ENCODE measurements at regions not wholly inside any gene's neighbourhood (a gene's known extent, or its start where the extent isn't known, plus 50 kb on each side); places are given as distances from the start of the nearest gene placed in this dataset.

GRCh38 chr14:100441271-100441947 is 118.3 kb downstream of the SLC25A47 start:
- peaks cover 21% of the 10 kb centered on the region for H3K4me1 Mint-ChIP-seq
- H3K36me3 Mint-ChIP-seq: no peaks in the 10 kb centered on the region
- no peaks in the 10 kb centered on the region for H3K27me3 Mint-ChIP-seq (ENCODE audit: low read depth)
- no peak for TF ChIP-seq CTCF (IDR thresholded peaks at IDR 0.05; ENCODE audit: unreplicated experiment)
- H3K4me3 Mint-ChIP-seq: no peak overlapping the region
- H3K27ac Mint-ChIP-seq: no peak overlapping the region
- no peak for DNase-seq (ENCODE audit: low spot score in 2 of 2, unreplicated experiment in 2 of 2)
- no peaks in the 10 kb centered on the region for H3K9me3 Mint-ChIP-seq

- peaks cover 21% of the 10 kb centered on the region for H3K4me1 Mint-ChIP-seq
- TF ChIP-seq CTCF (IDR thresholded peaks at IDR 0.05; ENCODE audit: unreplicated experiment): no peak
- DNase-seq (ENCODE audit: low spot score in 2 of 2, unreplicated experiment in 2 of 2): no peak
- no peaks in the 10 kb centered on the region for H3K9me3 Mint-ChIP-seq
- no peaks in the 10 kb centered on the region for H3K36me3 Mint-ChIP-seq
- H3K27ac Mint-ChIP-seq: no peak overlapping the region
- H3K27me3 Mint-ChIP-seq (ENCODE audit: low read depth): no peaks in the 10 kb centered on the region
- H3K4me3 Mint-ChIP-seq: no peak overlapping the region
Measured at GRCh38 chr14:100442036-100442435, 118.9 kb downstream of the SLC25A47 start.

GRCh38 chr14:100442498-100443490 is 119.7 kb downstream of the SLC25A47 start:
- Mint-ChIP-seq H3K36me3 (no peaks in the 10 kb centered on the region), H3K9me3 (no peaks in the 10 kb centered on the region), H3K27ac (no peak overlapping the region), H3K4me3 (no peak overlapping the region), H3K4me1 (peaks cover 21% of the 10 kb centered on the region), H3K27me3 (ENCODE audit: low read depth) (no peaks in the 10 kb centered on the region)
- no peak for TF ChIP-seq CTCF (IDR thresholded peaks at IDR 0.05; ENCODE audit: unreplicated experiment)
- no peak for DNase-seq (ENCODE audit: low spot score in 2 of 2, unreplicated experiment in 2 of 2)

GRCh38 chr14:100443603-100444002 is 120.5 kb downstream of the SLC25A47 start:
- no peak for DNase-seq (ENCODE audit: low spot score in 2 of 2, unreplicated experiment in 2 of 2)
- no peaks in the 10 kb centered on the region for H3K9me3 Mint-ChIP-seq
- H3K27me3 Mint-ChIP-seq (ENCODE audit: low read depth): no peaks in the 10 kb centered on the region
- H3K27ac Mint-ChIP-seq: no peak overlapping the region
- TF ChIP-seq CTCF (IDR thresholded peaks at IDR 0.05; ENCODE audit: unreplicated experiment): no peak
- no peak overlapping the region for H3K4me3 Mint-ChIP-seq
- no peaks in the 10 kb centered on the region for H3K36me3 Mint-ChIP-seq
- peaks cover 21% of the 10 kb centered on the region for H3K4me1 Mint-ChIP-seq

GRCh38 chr14:100445436-100446088 is 122.4 kb downstream of the SLC25A47 start:
- Mint-ChIP-seq H3K27me3 (ENCODE audit: low read depth) (no peaks in the 10 kb centered on the region), H3K36me3 (no peaks in the 10 kb centered on the region), H3K4me1 (peaks cover 6% of the 10 kb centered on the region), H3K4me3 (no peak overlapping the region), H3K9me3 (no peaks in the 10 kb centered on the region), H3K27ac (no peak overlapping the region)
- DNase-seq (ENCODE audit: low spot score in 2 of 2, unreplicated experiment in 2 of 2): no peak
- TF ChIP-seq CTCF (IDR thresholded peaks at IDR 0.05; ENCODE audit: unreplicated experiment): no peak
